ENCODE measurements at regions not wholly inside any gene's neighbourhood (a gene's known extent, or its start where the extent isn't known, plus 50 kb on each side); places are given as distances from the start of the nearest gene placed in this dataset.

GRCh38 chr3:27661797-27662196 is 60.3 kb downstream of the EOMES start:
- H3K27ac ChIP-seq = no peak overlapping the region
- DNase-seq = no peak
- no peaks in the 10 kb centered on the region for H3K36me3 ChIP-seq (replicated peaks)
- in situ Hi-C loops (cut with HindIII; ENCODE audit: low pct_ligation_motif_present, low sequenced_read_pairs) = no loop called here
- TF ChIP-seq CTCF (IDR thresholded peaks at IDR 0.05; ENCODE audit: low read depth, low read length, missing control alignments) = no peak
- no peak overlapping the region for H3K4me3 ChIP-seq (ENCODE audit: low read depth, low read length)
- H3K27me3 ChIP-seq (replicated peaks) = no peaks in the 10 kb centered on the region

- peak; percentile 92 for TF ChIP-seq CTCF (IDR thresholded peaks at IDR 0.05; ENCODE audit: low read depth, low read length, missing control alignments)
- no peak overlapping the region for H3K4me3 ChIP-seq (ENCODE audit: low read depth, low read length)
- peak; percentile 51 for DNase-seq
- in situ Hi-C loops (cut with HindIII; ENCODE audit: low pct_ligation_motif_present, low sequenced_read_pairs) = no loop called here
- H3K36me3 ChIP-seq (replicated peaks) = no peaks in the 10 kb centered on the region
- no peaks in the 10 kb centered on the region for H3K27me3 ChIP-seq (replicated peaks)
- H3K27ac ChIP-seq = no peak overlapping the region
These were observed 62.7 kb downstream of the EOMES start for GRCh38 chr3:27659279-27660021.

- DNase-seq = no peak
- no peak overlapping the region for H3K4me3 ChIP-seq (ENCODE audit: low read depth, low read length)
- H3K27ac ChIP-seq = no peak overlapping the region
- H3K36me3 ChIP-seq (replicated peaks) = no peaks in the 10 kb centered on the region
- in situ Hi-C loops (cut with HindIII; ENCODE audit: low pct_ligation_motif_present, low sequenced_read_pairs) = no loop called here
- no peaks in the 10 kb centered on the region for H3K27me3 ChIP-seq (replicated peaks)
- TF ChIP-seq CTCF (IDR thresholded peaks at IDR 0.05; ENCODE audit: low read depth, low read length, missing control alignments) = no peak
These were observed 63.4 kb downstream of the EOMES start for GRCh38 chr3:27658741-27659140.

- H3K27ac ChIP-seq = no peak overlapping the region
- no peaks in the 10 kb centered on the region for H3K27me3 ChIP-seq (replicated peaks)
- H3K4me3 ChIP-seq (ENCODE audit: low read depth, low read length) = no peak overlapping the region
- in situ Hi-C loops (cut with HindIII; ENCODE audit: low pct_ligation_motif_present, low sequenced_read_pairs) = no loop called here
- H3K36me3 ChIP-seq (replicated peaks) = no peaks in the 10 kb centered on the region
- TF ChIP-seq CTCF (IDR thresholded peaks at IDR 0.05; ENCODE audit: low read depth, low read length, missing control alignments) = no peak
- peak; percentile 29 for DNase-seq
These were observed 64.3 kb downstream of the EOMES start for GRCh38 chr3:27657871-27658270.

- in situ Hi-C loops (cut with HindIII; ENCODE audit: low pct_ligation_motif_present, low sequenced_read_pairs) = no loop called here
- no peaks in the 10 kb centered on the region for H3K27me3 ChIP-seq (replicated peaks)
- no peak overlapping the region for H3K27ac ChIP-seq
- H3K4me3 ChIP-seq (ENCODE audit: low read depth, low read length) = no peak overlapping the region
- H3K36me3 ChIP-seq (replicated peaks) = no peaks in the 10 kb centered on the region
- no peak for DNase-seq
- TF ChIP-seq CTCF (IDR thresholded peaks at IDR 0.05; ENCODE audit: low read depth, low read length, missing control alignments) = no peak
These were observed 64.7 kb downstream of the EOMES start for GRCh38 chr3:27657404-27657803.

GRCh38 chr3:27656790-27657189 is 65.3 kb downstream of the EOMES start:
- no peaks in the 10 kb centered on the region for H3K27me3 ChIP-seq (replicated peaks)
- no peak for DNase-seq
- no peaks in the 10 kb centered on the region for H3K36me3 ChIP-seq (replicated peaks)
- H3K4me3 ChIP-seq (ENCODE audit: low read depth, low read length) = no peak overlapping the region
- no peak for TF ChIP-seq CTCF (IDR thresholded peaks at IDR 0.05; ENCODE audit: low read depth, low read length, missing control alignments)
- H3K27ac ChIP-seq = no peak overlapping the region
- in situ Hi-C loops (cut with HindIII; ENCODE audit: low pct_ligation_motif_present, low sequenced_read_pairs) = no loop called here
